ENCODE measurements at regions not wholly inside any gene's neighbourhood (a gene's known extent, or its start where the extent isn't known, plus 50 kb on each side); places are given as distances from the start of the nearest gene placed in this dataset.
"Not testable (repeated sequence)": the region's sequence is repeated elsewhere in the genome, so short reads cannot be mapped to it uniquely, and the experiment has no call there.

GRCh38 chr10:53521046-53521445 is 748.5 kb upstream of the MBL2 start:
- DNase-seq = no peak

- DNase-seq = no peak
Observed at GRCh38 chr10:53508197-53508596, 735.6 kb upstream of the MBL2 start.

GRCh38 chr10:53504492-53504891 is 731.9 kb upstream of the MBL2 start:
- not testable (repeated sequence) for DNase-seq

GRCh38 chr10:53491774-53492173 is 719.2 kb upstream of the MBL2 start:
- no peak for DNase-seq

GRCh38 chr10:53490553-53490952 is 718.0 kb upstream of the MBL2 start:
- no peak for DNase-seq

- DNase-seq = no peak
Observed at GRCh38 chr10:53489335-53490182, 717.0 kb upstream of the MBL2 start.

GRCh38 chr10:53487019-53487983 is 714.7 kb upstream of the MBL2 start:
- no peak for DNase-seq

GRCh38 chr10:53485422-53485821 is 712.8 kb upstream of the MBL2 start:
- not testable (repeated sequence) for DNase-seq

- no peak for DNase-seq
Observed at GRCh38 chr10:53479365-53479764, 706.8 kb upstream of the MBL2 start.

GRCh38 chr10:53477313-53477675 is 704.7 kb upstream of the MBL2 start:
- DNase-seq = no peak

GRCh38 chr10:53476650-53477312 is 704.2 kb upstream of the MBL2 start:
- DNase-seq = no peak

- no peak for DNase-seq
Observed at GRCh38 chr10:53469383-53469782, 696.8 kb upstream of the MBL2 start.

- no peak for DNase-seq
Observed at GRCh38 chr10:53463539-53463938, 691.0 kb upstream of the MBL2 start.

GRCh38 chr10:53458007-53458406 is 685.4 kb upstream of the MBL2 start:
- no peak for DNase-seq

GRCh38 chr10:53453196-53453595 is 680.6 kb upstream of the MBL2 start:
- DNase-seq = no peak

- DNase-seq = no peak
Observed at GRCh38 chr10:53447576-53447975, 675.0 kb upstream of the MBL2 start.

GRCh38 chr10:53441843-53442242 is 669.3 kb upstream of the MBL2 start:
- DNase-seq = no peak

GRCh38 chr10:53440601-53441000 is 668.0 kb upstream of the MBL2 start:
- no peak for DNase-seq

- DNase-seq = not testable (repeated sequence)
Observed at GRCh38 chr10:53439075-53439474, 666.5 kb upstream of the MBL2 start.

- DNase-seq = no peak
Observed at GRCh38 chr10:53434413-53434812, 661.8 kb upstream of the MBL2 start.

- DNase-seq = no peak
Observed at GRCh38 chr10:53432035-53432434, 659.5 kb upstream of the MBL2 start.

- DNase-seq = no peak
Observed at GRCh38 chr10:53430974-53431373, 658.4 kb upstream of the MBL2 start.
